Upper lobe of left lung (tissue), 6 donors: ENCODE measurements at regions not wholly inside any gene's neighbourhood (a gene's known extent, or its start where the extent isn't known, plus 50 kb on each side); places are given as distances from the start of the nearest gene placed in this dataset.

ENCODE experiments used
- ATAC-seq, 2 donors: fragments of 200-7000 bp; cut with Tn5 transposase; one replicate each; pipeline ENCODE4 v1.9.1; 2022; ENCODE audit warnings: mild to moderate bottlenecking in 2 of 2, moderate library complexity in 2 of 2; ENCODE audit not compliant: low FRiP score in 2 of 2
- DNase-seq, 2 donors: peaks; one replicate each; pipeline ENCODE4 v3.0.0-alpha.2; 2019 to 2020
- H3K27ac ChIP-seq, 4 donors: fragments of 200-600 bp; sonication (generic); one replicate each; pipeline ENCODE4 v1.5.1; 2016 to 2019
- H3K27me3 ChIP-seq, 4 donors: fragments of 200-600 bp; sonication (generic); one replicate each; pipeline ENCODE4 v1.5.1; 2017 to 2019
- H3K36me3 ChIP-seq, 4 donors: fragments of 200-600 bp; sonication (generic); one replicate each; pipeline ENCODE4 v1.5.1; 2016 to 2019
- H3K4me1 ChIP-seq, 4 donors: fragments of 200-600 bp; sonication (generic); one replicate each; pipeline ENCODE4 v1.5.1; 2018 to 2019
- H3K4me3 ChIP-seq, 4 donors: fragments of 200-600 bp; sonication (generic); one replicate each; pipeline ENCODE4 v1.5.1; 2017 to 2019; ENCODE audit warnings: mild to moderate bottlenecking in 2 of 4, moderate library complexity in 1 of 4
- H3K9me3 ChIP-seq, 4 donors: fragments of 200-600 bp; sonication (generic); one replicate each; pipeline ENCODE4 v1.5.1; 2018 to 2019
- EP300 ChIP-seq, 4 donors: sonication (generic); formaldehyde crosslinking; IDR thresholded peaks; one replicate each; pipeline ENCODE4 v1.5.1; 2017; ENCODE audit warnings: antibody characterized with exemption in 4 of 4, control low read depth in 2 of 4
- POLR2A ChIP-seq, 4 donors: fragments of 450-650 bp; IDR thresholded peaks; one replicate each; pipeline ENCODE4 v1.5.1; 2016 to 2017; ENCODE audit warnings: antibody characterized with exemption in 4 of 4, mild to moderate bottlenecking in 2 of 4
- POLR2AphosphoS5 ChIP-seq, 2 donors: sonication (generic); formaldehyde crosslinking; IDR thresholded peaks; one replicate each; pipeline ENCODE4 v1.5.1; 2017; ENCODE audit warnings: antibody characterized with exemption in 2 of 2
- WGBS, 2 donors: methylation state at CpG; one replicate each; pipeline ENCODE4 v1.1.5; 2017 to 2018; 5-methylcytosine and 5-hydroxymethylcytosine counted together
- TF ChIP-seq, protein P1 (sequence below), 6 experiments: fragments of 450-650 bp in 4 of 6; fragments of 200-600 bp in 2 of 6; sonication (generic) in 2 of 6; IDR thresholded peaks; one replicate each; pipeline ENCODE4 v1.5.1; 2016 to 2019; ENCODE audit warnings: antibody characterized with exemption in 6 of 6
- donor health status: DM: no; HTN: no; CAD: no; lungs with moderate emphysema.
- donor health status: DM: no; HTN: yes; CAD: no; lungs with severe emphysema.

DNA sequence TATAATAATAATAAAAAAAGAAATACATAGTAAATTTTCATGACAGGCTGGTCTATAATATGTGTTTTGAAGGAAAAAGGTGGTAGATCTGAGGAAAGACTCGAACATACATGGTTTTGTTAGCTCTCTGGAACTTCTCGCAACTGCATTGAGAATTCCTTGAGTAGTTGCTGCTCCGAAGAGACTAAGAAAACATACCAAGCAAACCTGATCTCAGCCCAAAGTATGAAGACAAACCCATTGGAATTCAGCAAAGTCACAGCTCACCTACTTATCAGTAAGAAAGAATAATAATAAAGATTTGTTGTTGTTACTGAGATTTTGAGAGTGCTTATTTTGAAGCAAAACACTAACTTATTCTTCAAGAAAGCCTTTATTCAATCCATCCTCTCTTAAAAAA is 1107.1 kb upstream of the EYS start:
- no peak for ATAC-seq
- Histone ChIP-seq H3K36me3 (no peaks in the 10 kb centered on the region), H3K9me3 (no peaks in the 10 kb centered on the region), H3K4me3 (no peak overlapping the region), H3K27me3 (no peaks in the 10 kb centered on the region), H3K4me1 (no peaks in the 10 kb centered on the region), H3K27ac (no peak overlapping the region)
- WGBS, 2 donors: 51 to 88% methylated on average over 3 of the region's 3 CpGs
- DNase-seq: no peak
- TF ChIP-seq POLR2AphosphoS5 (IDR thresholded peaks at IDR 0.05) (no peak), EP300 (IDR thresholded peaks at IDR 0.05) (no peak), POLR2A (IDR thresholded peaks at IDR 0.05) (no peak)
- TF ChIP-seq, protein P1, sequence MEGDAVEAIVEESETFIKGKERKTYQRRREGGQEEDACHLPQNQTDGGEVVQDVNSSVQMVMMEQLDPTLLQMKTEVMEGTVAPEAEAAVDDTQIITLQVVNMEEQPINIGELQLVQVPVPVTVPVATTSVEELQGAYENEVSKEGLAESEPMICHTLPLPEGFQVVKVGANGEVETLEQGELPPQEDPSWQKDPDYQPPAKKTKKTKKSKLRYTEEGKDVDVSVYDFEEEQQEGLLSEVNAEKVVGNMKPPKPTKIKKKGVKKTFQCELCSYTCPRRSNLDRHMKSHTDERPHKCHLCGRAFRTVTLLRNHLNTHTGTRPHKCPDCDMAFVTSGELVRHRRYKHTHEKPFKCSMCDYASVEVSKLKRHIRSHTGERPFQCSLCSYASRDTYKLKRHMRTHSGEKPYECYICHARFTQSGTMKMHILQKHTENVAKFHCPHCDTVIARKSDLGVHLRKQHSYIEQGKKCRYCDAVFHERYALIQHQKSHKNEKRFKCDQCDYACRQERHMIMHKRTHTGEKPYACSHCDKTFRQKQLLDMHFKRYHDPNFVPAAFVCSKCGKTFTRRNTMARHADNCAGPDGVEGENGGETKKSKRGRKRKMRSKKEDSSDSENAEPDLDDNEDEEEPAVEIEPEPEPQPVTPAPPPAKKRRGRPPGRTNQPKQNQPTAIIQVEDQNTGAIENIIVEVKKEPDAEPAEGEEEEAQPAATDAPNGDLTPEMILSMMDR (IDR thresholded peaks at IDR 0.05): no peak

GRCh38 chr6:66808771-66809170 is 1101.7 kb upstream of the EYS start:
- DNase-seq (no peak), ATAC-seq (no peak)
- Histone ChIP-seq H3K9me3 (no peaks in the 10 kb centered on the region), H3K36me3 (no peaks in the 10 kb centered on the region), H3K4me3 (no peak overlapping the region), H3K27me3 (no peaks in the 10 kb centered on the region), H3K4me1 (no peaks in the 10 kb centered on the region), H3K27ac (no peak overlapping the region)
- no peak for TF ChIP-seq EP300 (IDR thresholded peaks at IDR 0.05)
- TF ChIP-seq POLR2A (IDR thresholded peaks at IDR 0.05): no peak
- TF ChIP-seq, protein P1 (IDR thresholded peaks at IDR 0.05): no peak
- TF ChIP-seq POLR2AphosphoS5 (IDR thresholded peaks at IDR 0.05): no peak
- WGBS, 2 donors: 92 to 96% methylated on average over 1 of the region's 1 CpG

- TF ChIP-seq, protein P1 (IDR thresholded peaks at IDR 0.05): no peak
- TF ChIP-seq POLR2AphosphoS5 (IDR thresholded peaks at IDR 0.05) (no peak), POLR2A (IDR thresholded peaks at IDR 0.05) (no peak), EP300 (IDR thresholded peaks at IDR 0.05) (no peak)
- no peak overlapping the region for H3K27ac ChIP-seq
- no peaks in the 10 kb centered on the region for H3K36me3 ChIP-seq
- H3K27me3 ChIP-seq: no peaks in the 10 kb centered on the region
- no peak overlapping the region for H3K4me3 ChIP-seq
- 63 to 73% methylated on average over 3 of the region's 3 CpGs for whole genome bisulfite sequencing, 2 donors
- DNase-seq: no peak
- H3K9me3 ChIP-seq: no peaks in the 10 kb centered on the region
- ATAC-seq: no peak
- no peaks in the 10 kb centered on the region for H3K4me1 ChIP-seq
Observed at GRCh38 chr6:66796987-66797386, 1090.0 kb upstream of the EYS start.

GRCh38 chr6:66788579-66788978 is 1081.6 kb upstream of the EYS start:
- no peaks in the 10 kb centered on the region for H3K4me1 ChIP-seq

DNA sequence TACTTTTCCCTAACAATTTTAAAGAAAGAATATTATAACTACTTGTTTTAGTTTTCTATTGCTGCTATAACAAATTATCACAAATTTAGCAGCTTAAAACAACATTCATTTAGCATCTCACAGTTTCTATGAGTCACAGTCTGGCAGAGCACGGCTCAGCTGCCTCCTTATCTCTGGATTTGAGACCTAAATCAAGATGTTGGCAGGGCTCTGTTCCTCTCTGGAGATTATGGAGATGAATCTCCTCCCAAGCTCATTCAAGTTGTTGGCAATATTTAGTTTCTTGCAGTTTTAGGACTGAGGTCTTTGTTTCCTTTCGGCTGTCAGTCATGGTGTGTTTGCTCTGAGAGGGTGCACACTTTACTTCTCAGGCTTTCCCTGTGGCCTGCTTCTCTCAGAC is 1065.8 kb upstream of the EYS start:
- TF ChIP-seq EP300 (IDR thresholded peaks at IDR 0.05) (no peak), POLR2AphosphoS5 (IDR thresholded peaks at IDR 0.05) (no peak), POLR2A (IDR thresholded peaks at IDR 0.05) (no peak)
- TF ChIP-seq, protein P1 (IDR thresholded peaks at IDR 0.05): no peak
- H3K27ac ChIP-seq: no peak overlapping the region
- H3K27me3 ChIP-seq: no peaks in the 10 kb centered on the region
- WGBS, 2 donors: 38 to 57% methylated on average over 2 of the region's 2 CpGs
- no peaks in the 10 kb centered on the region for H3K4me1 ChIP-seq
- H3K36me3 ChIP-seq: no peaks in the 10 kb centered on the region
- DNase-seq: no peak
- H3K4me3 ChIP-seq: no peak overlapping the region
- H3K9me3 ChIP-seq: peaks cover 0 to 8% (median 0%) of the 10 kb centered on the region in 4 donors
- ATAC-seq: peak in 1 of 2 donors; percentile 42

More at GRCh38 chr6:66788579-66788978, 1081.6 kb upstream of the EYS start:
- no peak for TF ChIP-seq POLR2A (IDR thresholded peaks at IDR 0.05)
- TF ChIP-seq, protein P1 (IDR thresholded peaks at IDR 0.05): no peak
- no peak for TF ChIP-seq EP300 (IDR thresholded peaks at IDR 0.05)
- no peak for TF ChIP-seq POLR2AphosphoS5 (IDR thresholded peaks at IDR 0.05)
- DNase-seq (peak in 1 of 2 donors; percentile 27), ATAC-seq (no peak)
- Histone ChIP-seq H3K27ac (no peak overlapping the region), H3K27me3 (no peaks in the 10 kb centered on the region), H3K9me3 (no peaks in the 10 kb centered on the region), H3K4me3 (no peak overlapping the region), H3K36me3 (no peaks in the 10 kb centered on the region)
- 100% methylated on average over 3 of the region's 3 CpGs; no CpG with 5 or more reads in 1 of the 2 donors for WGBS, 2 donors
